NCI-H146 treated with DMSO at 0.1 percent for 48 hours (cell line): ENCODE measurements at regions not wholly inside any gene's neighbourhood (a gene's known extent, or its start where the extent isn't known, plus 50 kb on each side); places are given as distances from the start of the nearest gene placed in this dataset.

Source experiments
- DNase-seq: peaks from one replicate; lab custom pipeline; 2025; ENCODE audit not compliant: unreplicated experiment; lab: John Stamatoyannopoulos, UW

GRCh38 chr15:93180128-93180527 is 91.1 kb upstream of the RGMA start:
- no peak for DNase-seq

GRCh38 chr15:93179700-93180102 is 90.7 kb upstream of the RGMA start:
- no peak for DNase-seq

GRCh38 chr15:93179072-93179471 is 90.1 kb upstream of the RGMA start:
- no peak for DNase-seq

GRCh38 chr15:93178371-93178770 is 89.4 kb upstream of the RGMA start:
- no peak for DNase-seq

GRCh38 chr15:93176065-93176464 is 87.1 kb upstream of the RGMA start:
- no peak for DNase-seq

GRCh38 chr15:93174836-93175235 is 85.8 kb upstream of the RGMA start:
- DNase-seq, result no peak

GRCh38 chr15:93173369-93173768 is 84.4 kb upstream of the RGMA start:
- DNase-seq, result no peak

GRCh38 chr15:93171476-93171875 is 82.5 kb upstream of the RGMA start:
- DNase-seq, result no peak

- DNase-seq, result no peak
These were observed 81.3 kb upstream of the RGMA start for GRCh38 chr15:93170329-93170728.

- no peak for DNase-seq
These were observed 79.9 kb upstream of the RGMA start for GRCh38 chr15:93168910-93169309.

- no peak for DNase-seq
These were observed 78.3 kb upstream of the RGMA start for GRCh38 chr15:93167291-93167690.

GRCh38 chr15:93166675-93167074 is 77.7 kb upstream of the RGMA start:
- no peak for DNase-seq

GRCh38 chr15:93165734-93166470 is 76.9 kb upstream of the RGMA start:
- peak; percentile 42 for DNase-seq

GRCh38 chr15:93164409-93164808 is 75.4 kb upstream of the RGMA start:
- no peak for DNase-seq

GRCh38 chr15:93162560-93162959 is 73.5 kb upstream of the RGMA start:
- DNase-seq, result no peak

- no peak for DNase-seq
These were observed 70.9 kb upstream of the RGMA start for GRCh38 chr15:93159930-93160329.

- DNase-seq, result peak; percentile 78
These were observed 69.3 kb upstream of the RGMA start for GRCh38 chr15:93158097-93158900.

GRCh38 chr15:93154666-93155065 is 65.7 kb upstream of the RGMA start:
- no peak for DNase-seq

GRCh38 chr15:93152951-93153350 is 63.9 kb upstream of the RGMA start:
- no peak for DNase-seq

GRCh38 chr15:93152360-93152759 is 63.3 kb upstream of the RGMA start:
- no peak for DNase-seq

- no peak for DNase-seq
These were observed 62.2 kb upstream of the RGMA start for GRCh38 chr15:93150910-93151881.
